Uterus (tissue), 2 donors: ENCODE measurements at regions not wholly inside any gene's neighbourhood (a gene's known extent, or its start where the extent isn't known, plus 50 kb on each side); places are given as distances from the start of the nearest gene placed in this dataset.

Experiments
- POLR2A ChIP-seq, 2 donors: fragments of 450-650 bp; IDR thresholded peaks; one replicate each; pipeline ENCODE4 v1.6.1; 2016; ENCODE audit warnings: antibody characterized with exemption in 2 of 2, mild to moderate bottlenecking in 1 of 2, moderate library complexity in 1 of 2
- TF ChIP-seq, protein P1 (sequence below), 4 experiments: fragments of 200-600 bp in 2 of 4; fragments of 450-650 bp in 2 of 4; sonication (generic) in 2 of 4; IDR thresholded peaks; one replicate each; pipeline ENCODE4 v1.5.1; 2016 to 2019; ENCODE audit warnings: antibody characterized with exemption in 4 of 4, mild to moderate bottlenecking in 2 of 4, moderate library complexity in 1 of 4

DNA sequence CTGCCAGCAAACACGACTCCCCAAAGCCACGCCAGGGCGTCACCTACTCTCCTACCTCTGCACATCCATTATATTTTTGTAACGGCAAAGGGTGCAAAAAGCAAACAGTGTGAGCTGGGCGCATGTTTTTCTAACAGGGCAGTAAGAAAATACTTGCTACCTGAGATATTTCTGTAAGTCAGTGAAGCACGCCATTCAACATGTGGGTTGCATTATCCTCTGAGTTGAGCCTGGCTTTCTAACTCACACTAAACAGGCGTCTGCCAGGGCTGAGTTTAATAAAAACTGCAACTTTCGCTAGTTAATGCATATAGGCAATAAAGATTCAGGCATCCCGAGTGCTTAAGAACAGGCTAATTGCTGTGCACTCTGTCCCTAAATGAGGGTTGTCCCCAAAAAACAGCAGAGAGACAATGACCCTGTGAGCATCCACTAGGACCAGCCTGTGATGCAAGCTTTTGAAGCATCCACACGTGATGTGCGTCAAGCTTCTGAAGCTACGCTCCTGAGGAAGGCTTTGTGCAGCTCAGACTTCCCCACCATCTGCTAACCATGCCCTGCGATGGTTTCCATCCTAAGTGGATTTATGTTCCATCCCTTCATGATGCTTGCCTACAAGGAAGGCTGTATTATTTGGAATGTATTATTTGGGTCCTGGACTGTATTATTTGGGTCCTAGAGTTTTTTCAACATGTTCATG, 70.0 kb upstream of the SIM2 start:
- no peak for TF ChIP-seq POLR2A (IDR thresholded peaks at IDR 0.05)
- TF ChIP-seq, protein P1, sequence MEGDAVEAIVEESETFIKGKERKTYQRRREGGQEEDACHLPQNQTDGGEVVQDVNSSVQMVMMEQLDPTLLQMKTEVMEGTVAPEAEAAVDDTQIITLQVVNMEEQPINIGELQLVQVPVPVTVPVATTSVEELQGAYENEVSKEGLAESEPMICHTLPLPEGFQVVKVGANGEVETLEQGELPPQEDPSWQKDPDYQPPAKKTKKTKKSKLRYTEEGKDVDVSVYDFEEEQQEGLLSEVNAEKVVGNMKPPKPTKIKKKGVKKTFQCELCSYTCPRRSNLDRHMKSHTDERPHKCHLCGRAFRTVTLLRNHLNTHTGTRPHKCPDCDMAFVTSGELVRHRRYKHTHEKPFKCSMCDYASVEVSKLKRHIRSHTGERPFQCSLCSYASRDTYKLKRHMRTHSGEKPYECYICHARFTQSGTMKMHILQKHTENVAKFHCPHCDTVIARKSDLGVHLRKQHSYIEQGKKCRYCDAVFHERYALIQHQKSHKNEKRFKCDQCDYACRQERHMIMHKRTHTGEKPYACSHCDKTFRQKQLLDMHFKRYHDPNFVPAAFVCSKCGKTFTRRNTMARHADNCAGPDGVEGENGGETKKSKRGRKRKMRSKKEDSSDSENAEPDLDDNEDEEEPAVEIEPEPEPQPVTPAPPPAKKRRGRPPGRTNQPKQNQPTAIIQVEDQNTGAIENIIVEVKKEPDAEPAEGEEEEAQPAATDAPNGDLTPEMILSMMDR (IDR thresholded peaks at IDR 0.05), result no peak
